Stimulated activated CD8-positive, alpha-beta memory T cell treated with anti-CD3 and anti-CD28 coated beads, Interleukin-15, amount 100 ng/mL, for 1 hour (primary cell): ENCODE measurements at regions not wholly inside any gene's neighbourhood (a gene's known extent, or its start where the extent isn't known, plus 50 kb on each side); places are given as distances from the start of the nearest gene placed in this dataset.

Source experiments
- DNase-seq: peaks from one replicate; pipeline ENCODE4 v3.0.0-alpha.2; 2020; ENCODE audit warnings: low read depth

GRCh38 chr5:123808461-123809380 lies 296.7 kb downstream of the CSNK1G3 start:
- no peak for DNase-seq

GRCh38 chr5:123807177-123807945 lies 295.4 kb downstream of the CSNK1G3 start:
- DNase-seq, result no peak

DNA sequence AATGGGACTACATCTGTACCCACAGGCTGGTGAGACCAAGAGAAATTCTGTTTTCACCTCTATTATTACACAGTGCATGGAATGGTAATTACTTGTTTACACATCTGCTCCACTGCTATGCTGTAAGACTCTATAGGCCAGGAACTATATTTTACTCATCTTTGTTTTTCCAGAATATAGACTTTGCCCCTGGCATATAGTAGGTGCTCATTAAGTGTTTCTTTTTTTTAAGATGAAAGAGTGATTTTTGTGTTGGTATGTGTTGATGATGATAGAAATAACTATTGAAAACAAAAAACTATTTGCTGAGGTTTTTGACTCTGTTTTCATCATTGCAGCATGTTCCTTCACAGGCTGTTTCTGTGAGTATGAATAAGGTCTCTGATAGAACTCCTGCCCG lies 294.7 kb downstream of the CSNK1G3 start:
- DNase-seq, result no peak

GRCh38 chr5:123805300-123805699 lies 293.3 kb downstream of the CSNK1G3 start:
- DNase-seq, result no peak

DNA sequence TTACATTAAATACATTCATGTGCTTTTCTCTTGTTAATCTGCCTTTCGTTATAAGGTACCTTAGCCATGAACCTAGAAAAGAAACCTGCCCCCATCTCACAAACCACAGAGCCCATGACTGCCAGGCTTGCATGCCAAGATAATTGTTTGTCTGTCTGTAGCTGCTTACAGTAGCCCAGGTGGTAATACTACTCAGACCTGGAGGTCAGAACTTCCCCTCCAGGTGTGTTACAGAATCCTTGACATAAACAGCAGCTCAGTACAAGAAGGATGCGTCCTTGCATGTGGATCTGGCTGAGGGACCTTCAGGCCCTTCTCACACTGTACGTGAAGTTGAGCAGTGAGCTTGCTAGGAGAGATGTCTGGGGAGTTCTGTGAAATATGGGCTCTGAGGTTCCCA lies 291.4 kb downstream of the CSNK1G3 start:
- DNase-seq, result no peak

DNA sequence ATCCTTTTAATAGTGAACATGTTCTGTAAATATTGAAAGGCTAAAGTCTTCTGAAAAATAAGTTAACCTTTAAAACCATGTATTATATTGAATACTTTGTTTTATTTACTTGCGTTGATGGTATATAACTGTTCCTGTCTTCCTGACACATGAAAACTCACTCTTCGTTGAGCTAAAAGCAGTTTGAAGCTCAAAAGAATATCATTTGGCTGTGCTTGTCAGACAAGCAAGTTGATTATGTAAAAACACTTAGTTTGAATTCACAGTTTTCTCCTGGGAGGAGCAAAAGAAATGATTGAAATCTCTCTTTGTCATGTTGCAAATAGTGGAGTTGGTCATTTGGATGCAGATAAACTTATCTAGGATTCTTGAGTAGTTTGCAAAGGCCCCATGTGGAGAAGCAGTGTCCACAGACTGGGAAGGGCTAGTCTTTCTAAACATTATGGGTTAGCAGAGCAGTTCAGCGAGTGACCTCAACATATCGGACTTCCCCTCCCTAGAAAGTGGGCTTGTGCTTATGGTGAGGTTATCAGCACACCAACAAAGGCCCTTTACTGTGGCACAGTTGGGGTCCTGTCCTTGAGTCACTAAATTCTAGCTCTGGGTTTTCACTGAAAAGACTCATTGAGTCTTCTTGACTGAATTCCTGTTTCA lies 290.4 kb downstream of the CSNK1G3 start:
- no peak for DNase-seq

GRCh38 chr5:123800640-123801039 lies 288.7 kb downstream of the CSNK1G3 start:
- DNase-seq, result no peak

DNA sequence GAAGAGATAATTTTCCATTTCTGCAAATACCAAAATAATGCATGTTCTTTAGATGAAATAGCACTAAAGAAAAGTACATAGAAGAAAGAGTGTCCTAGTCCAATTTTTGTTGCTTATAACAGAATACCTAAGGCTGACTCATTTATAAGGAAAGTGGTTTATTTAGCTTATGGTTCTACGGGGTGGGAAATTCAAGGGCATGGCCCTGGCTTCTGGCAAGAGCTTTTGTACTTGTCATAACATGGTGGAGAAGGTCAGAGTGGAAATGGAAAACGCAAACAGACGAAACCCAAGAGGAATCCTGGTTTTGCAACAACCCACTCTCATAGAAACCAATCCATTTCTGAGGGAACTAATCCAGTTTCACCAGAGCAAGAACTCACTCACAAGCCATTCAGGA lies 283.7 kb downstream of the CSNK1G3 start:
- DNase-seq, result no peak

DNA sequence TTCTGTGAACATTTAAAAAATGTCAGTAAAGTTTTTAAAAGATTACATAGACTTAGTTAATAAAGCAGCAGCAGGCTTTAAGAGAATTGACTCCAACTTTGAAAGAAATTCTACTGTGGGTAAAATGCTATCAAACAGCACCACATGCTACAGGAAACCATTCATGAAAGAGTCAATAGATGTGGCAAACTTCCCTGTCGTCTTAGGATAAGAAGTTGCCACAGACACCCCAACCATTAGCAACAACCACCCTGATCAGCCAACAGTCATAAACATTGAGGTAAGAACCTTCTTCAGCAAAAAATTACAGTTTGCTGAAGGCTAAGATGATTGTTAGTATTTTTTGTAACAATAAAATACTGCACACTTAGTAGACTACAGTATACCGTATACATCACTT lies 278.2 kb downstream of the CSNK1G3 start:
- no peak for DNase-seq

- no peak for DNase-seq
These were observed 275.7 kb downstream of the CSNK1G3 start for GRCh38 chr5:123787635-123788034.

GRCh38 chr5:123787136-123787535 lies 275.2 kb downstream of the CSNK1G3 start:
- no peak for DNase-seq

GRCh38 chr5:123786411-123786810 lies 274.4 kb downstream of the CSNK1G3 start:
- no peak for DNase-seq

DNA sequence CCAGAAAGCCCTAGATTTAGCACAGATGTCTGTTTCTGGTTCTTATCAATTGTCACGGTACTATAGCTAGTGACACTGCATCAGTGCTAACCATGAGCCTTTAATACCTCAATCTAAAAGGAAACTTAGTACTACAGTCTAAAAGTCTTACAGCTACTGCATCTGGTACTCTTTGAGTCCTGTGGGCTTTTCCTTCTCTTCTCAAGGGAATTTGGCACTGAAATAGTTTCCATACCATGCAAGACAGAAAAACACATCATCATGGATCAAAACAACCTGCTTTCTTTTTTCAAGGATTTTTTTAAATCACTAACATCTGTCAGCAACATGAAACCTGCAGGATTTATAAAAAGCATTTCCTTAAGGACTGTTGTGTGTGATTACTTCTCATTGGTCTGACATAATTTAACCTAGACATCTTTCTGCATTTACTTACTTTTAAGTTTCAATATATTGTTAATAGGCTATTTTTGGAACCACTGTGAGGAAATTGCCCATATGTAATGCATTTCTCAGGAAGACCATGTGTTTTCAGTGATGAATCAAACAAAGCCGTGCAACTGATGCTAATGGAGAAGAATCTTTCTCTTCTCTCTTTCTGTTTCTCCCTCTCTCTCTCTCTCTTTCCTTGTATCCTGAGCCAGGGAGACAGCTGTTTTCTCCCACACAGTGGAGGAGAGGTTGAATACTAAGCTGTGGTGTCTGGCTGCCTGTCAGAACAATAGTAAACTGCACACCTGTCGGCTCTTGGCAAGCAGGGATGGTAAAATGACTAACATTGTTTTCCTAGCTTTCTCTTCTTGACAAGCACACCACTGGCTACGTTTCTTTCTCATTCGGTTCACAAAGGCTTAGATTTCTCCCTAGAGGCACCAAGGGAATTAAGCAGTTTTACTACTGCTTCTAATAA lies 273.4 kb downstream of the CSNK1G3 start:
- no peak for DNase-seq

DNA sequence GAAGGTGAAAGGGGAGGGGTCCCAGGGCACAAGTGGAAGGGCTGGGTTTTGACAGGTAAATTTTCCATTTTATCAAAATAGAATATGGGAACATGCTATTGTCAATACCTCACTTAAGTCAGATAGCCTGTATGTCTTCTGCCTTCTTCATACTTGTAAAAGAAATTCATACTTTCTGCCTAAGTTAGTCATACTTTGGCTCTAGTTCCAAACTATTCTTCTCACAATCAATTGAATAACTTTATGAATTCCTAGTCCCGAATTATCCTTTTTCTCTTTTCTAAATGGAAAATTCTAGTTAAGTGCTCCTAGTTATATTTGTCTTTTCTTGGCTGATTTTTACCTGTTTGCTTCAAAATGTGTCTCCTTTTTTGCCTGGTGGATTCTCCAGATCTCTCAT lies 271.4 kb downstream of the CSNK1G3 start:
- DNase-seq, result no peak

DNA sequence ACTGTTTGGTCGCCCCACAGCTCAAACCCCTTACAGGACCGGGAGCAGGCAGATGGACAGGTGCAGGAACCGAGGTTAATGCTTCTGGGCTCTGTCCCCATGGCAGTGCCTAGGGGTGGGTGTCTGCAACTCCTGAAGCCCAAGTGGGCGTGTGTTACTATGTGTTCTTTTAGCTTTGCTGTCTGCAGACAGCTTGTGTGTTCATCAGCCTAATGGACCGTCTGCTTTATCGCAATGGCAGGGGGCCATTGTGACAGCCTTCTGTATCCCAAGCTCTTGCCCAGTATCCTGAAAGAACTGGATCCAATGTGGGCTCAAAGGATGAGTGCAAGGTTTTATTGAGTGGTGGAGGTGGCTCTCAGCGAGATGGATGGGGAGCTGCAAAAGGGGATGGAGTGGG lies 266.7 kb downstream of the CSNK1G3 start:
- DNase-seq, result no peak

DNA sequence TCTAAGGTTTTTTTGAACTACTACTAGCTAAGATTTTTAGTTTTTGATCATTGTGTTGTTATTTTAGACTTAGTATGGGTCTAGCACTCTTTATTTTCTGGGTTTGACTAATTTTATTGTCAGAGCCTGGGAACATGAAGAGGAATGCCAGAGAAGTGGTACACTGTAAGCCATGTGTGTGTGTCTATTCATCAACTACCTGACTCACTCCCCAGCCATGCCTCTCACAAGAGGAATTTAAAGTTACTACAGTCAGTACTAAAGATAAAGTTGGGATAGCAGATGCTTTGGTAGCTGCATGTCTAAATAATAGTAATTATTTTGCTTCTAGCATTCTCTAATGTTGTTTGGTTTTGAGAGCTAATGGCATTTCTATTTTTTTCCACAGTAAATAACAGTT lies 264.8 kb downstream of the CSNK1G3 start:
- no peak for DNase-seq

- DNase-seq, result no peak
These were observed 259.7 kb downstream of the CSNK1G3 start for GRCh38 chr5:123771715-123772114.

DNA sequence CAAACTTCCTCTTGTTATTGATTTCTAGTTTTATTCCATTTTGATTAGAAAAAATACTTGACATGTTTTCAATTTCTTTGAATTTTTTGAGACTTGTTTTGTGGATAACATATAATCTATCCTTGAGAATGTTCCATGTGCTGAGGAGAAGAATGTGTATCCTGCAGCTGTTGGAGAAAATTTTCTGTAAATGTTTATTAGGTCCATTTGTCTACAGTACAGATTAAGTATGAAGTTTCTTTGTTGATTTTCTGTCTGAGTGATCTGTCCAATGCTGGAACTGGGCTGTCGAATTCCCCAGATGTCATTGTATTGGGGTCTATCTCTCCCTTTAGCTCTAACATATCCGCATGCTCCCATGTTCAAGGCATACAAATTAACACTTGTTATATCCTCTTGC lies 251.2 kb downstream of the CSNK1G3 start:
- DNase-seq, result no peak

DNA sequence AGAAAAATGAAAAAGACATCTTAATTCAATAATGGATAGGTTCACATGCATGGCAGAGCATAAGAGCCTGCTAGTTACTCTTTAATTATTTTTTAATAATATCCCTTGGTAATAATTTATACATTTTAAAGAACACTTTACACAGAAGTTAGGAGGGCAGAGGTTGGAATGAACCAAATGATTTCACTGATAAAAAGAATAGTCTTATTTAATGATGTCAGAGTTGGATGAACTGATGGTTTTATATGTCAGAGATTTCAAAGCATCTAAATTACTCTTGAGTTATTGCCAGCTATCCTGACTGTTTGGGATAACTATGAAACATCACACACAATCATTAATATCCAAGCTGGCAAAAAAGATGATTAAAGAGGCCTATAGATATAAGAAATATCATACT lies 244.8 kb downstream of the CSNK1G3 start:
- DNase-seq, result no peak

GRCh38 chr5:123756318-123756665 lies 244.3 kb downstream of the CSNK1G3 start:
- DNase-seq, result no peak

- DNase-seq, result no peak
These were observed 243.8 kb downstream of the CSNK1G3 start for GRCh38 chr5:123755653-123756317.
